ENCODE measurements at regions not wholly inside any gene's neighbourhood (a gene's known extent, or its start where the extent isn't known, plus 50 kb on each side); places are given as distances from the start of the nearest gene placed in this dataset.

GRCh38 chr11:82458147-82458546 lies 275.5 kb downstream of the FAM181B start:
- TF ChIP-seq CTCF (IDR thresholded peaks at IDR 0.05; ENCODE audit: insufficient read depth, low read length) = no peak
- no peak for TF ChIP-seq POLR2AphosphoS5 (IDR thresholded peaks at IDR 0.05; ENCODE audit: low read depth)
- TF ChIP-seq REST (IDR thresholded peaks at IDR 0.05; ENCODE audit: insufficient replicate concordance, low read depth) = no peak

Measured in HL-60 (cell line).